Stimulated activated naive CD8-positive, alpha-beta T cell treated with anti-CD3 and anti-CD28 coated beads, Interleukin-15, amount 100 ng/mL, for 72 hours (primary cell): ENCODE measurements at regions not wholly inside any gene's neighbourhood (a gene's known extent, or its start where the extent isn't known, plus 50 kb on each side); places are given as distances from the start of the nearest gene placed in this dataset.
"Not testable (repeated sequence)": the region's sequence is repeated elsewhere in the genome, so short reads cannot be mapped to it uniquely, and the experiment has no call there.

Experiments
- ATAC-seq: fragments of 150-1000 bp; cut with Tn5 transposase; 2 replicates; pipeline ENCODE4 v1.10.0; 2021; ENCODE audit warnings: mild to moderate bottlenecking, moderate library complexity
- DNase-seq, 2 donors: peaks; one replicate each; pipeline ENCODE4 v3.0.0; 2021 to 2022
- H3K27ac Mint-ChIP-seq, 2 donors: one replicate each; pipeline ENCODE4 v1.8.0; 2022; ENCODE audit warnings: mild to moderate bottlenecking in 2 of 2, mixed read lengths in 2 of 2, moderate library complexity in 2 of 2
- H3K27me3 Mint-ChIP-seq: one replicate; pipeline ENCODE4 v1.8.0; 2022; ENCODE audit warnings: mixed read lengths
- H3K4me1 Mint-ChIP-seq: one replicate; pipeline ENCODE4 v1.8.0; 2022; ENCODE audit warnings: mild to moderate bottlenecking, mixed read lengths
- H3K4me3 Mint-ChIP-seq, 2 donors: one replicate each; pipeline ENCODE4 v1.8.0; 2022; ENCODE audit warnings: mild to moderate bottlenecking in 2 of 2, mixed read lengths in 2 of 2, moderate library complexity in 1 of 2
- H3K9me3 Mint-ChIP-seq, 2 donors: one replicate each; pipeline ENCODE4 v1.8.0; 2022; ENCODE audit warnings: mixed read lengths in 2 of 2

GRCh38 chr7:136303162-136303561 lies 326.0 kb upstream of the MTPN start:
- H3K4me1 Mint-ChIP-seq, result no peaks in the 10 kb centered on the region
- DNase-seq (no peak), ATAC-seq (no peak)
- H3K27ac Mint-ChIP-seq, result no peak overlapping the region
- no peaks in the 10 kb centered on the region for H3K27me3 Mint-ChIP-seq
- H3K9me3 Mint-ChIP-seq, result peaks cover 0 to 8% of the 10 kb centered on the region in 2 donors
- H3K4me3 Mint-ChIP-seq, result no peak overlapping the region

GRCh38 chr7:136302049-136302448 lies 324.9 kb upstream of the MTPN start:
- ATAC-seq (no peak), DNase-seq (no peak)
- no peaks in the 10 kb centered on the region for H3K27me3 Mint-ChIP-seq
- no peaks in the 10 kb centered on the region for H3K4me1 Mint-ChIP-seq
- no peak overlapping the region for H3K27ac Mint-ChIP-seq
- H3K4me3 Mint-ChIP-seq, result no peak overlapping the region
- H3K9me3 Mint-ChIP-seq, result peaks cover 0 to 8% of the 10 kb centered on the region in 2 donors

- ATAC-seq, result no peak
- Mint-ChIP-seq H3K27me3 (no peaks in the 10 kb centered on the region), H3K4me1 (no peaks in the 10 kb centered on the region), H3K27ac (no peak overlapping the region), H3K4me3 (no peak overlapping the region), H3K9me3 (peaks cover 0 to 11% of the 10 kb centered on the region in 2 donors)
- no peak for DNase-seq
Observed at GRCh38 chr7:136294977-136295376, 317.8 kb upstream of the MTPN start.

GRCh38 chr7:136293841-136294391 lies 316.8 kb upstream of the MTPN start:
- Mint-ChIP-seq H3K27me3 (no peaks in the 10 kb centered on the region), H3K4me3 (no peak overlapping the region), H3K4me1 (no peaks in the 10 kb centered on the region), H3K27ac (no peak overlapping the region), H3K9me3 (peaks cover 0 to 11% of the 10 kb centered on the region in 2 donors)
- ATAC-seq, result no peak
- no peak for DNase-seq

- H3K4me1 Mint-ChIP-seq, result no peaks in the 10 kb centered on the region
- peaks cover 0 to 11% of the 10 kb centered on the region in 2 donors for H3K9me3 Mint-ChIP-seq
- no peak overlapping the region for H3K27ac Mint-ChIP-seq
- no peak overlapping the region for H3K4me3 Mint-ChIP-seq
- DNase-seq, result no peak
- no peak for ATAC-seq
- no peaks in the 10 kb centered on the region for H3K27me3 Mint-ChIP-seq
Observed at GRCh38 chr7:136293272-136293671, 316.1 kb upstream of the MTPN start.

- peaks cover 5 to 11% of the 10 kb centered on the region in 2 donors for H3K9me3 Mint-ChIP-seq
Observed at GRCh38 chr7:136292365-136292764, 315.2 kb upstream of the MTPN start.

GRCh38 chr7:136290351-136290750 lies 313.2 kb upstream of the MTPN start:
- H3K4me3 Mint-ChIP-seq, result no peak overlapping the region
- H3K27ac Mint-ChIP-seq, result no peak overlapping the region
- no peaks in the 10 kb centered on the region for H3K4me1 Mint-ChIP-seq
- ATAC-seq (no peak), DNase-seq (no peak)
- H3K9me3 Mint-ChIP-seq, result peaks cover 7 to 11% of the 10 kb centered on the region in 2 donors
- H3K27me3 Mint-ChIP-seq, result no peaks in the 10 kb centered on the region

More at GRCh38 chr7:136292365-136292764, 315.2 kb upstream of the MTPN start:
- no peaks in the 10 kb centered on the region for H3K27me3 Mint-ChIP-seq
- no peak for ATAC-seq
- no peaks in the 10 kb centered on the region for H3K4me1 Mint-ChIP-seq
- H3K4me3 Mint-ChIP-seq, result no peak overlapping the region
- no peak overlapping the region for H3K27ac Mint-ChIP-seq
- DNase-seq, result no peak

- H3K27me3 Mint-ChIP-seq, result peaks cover 7% of the 10 kb centered on the region
- DNase-seq (no peak), ATAC-seq (no peak)
- no peaks in the 10 kb centered on the region for H3K4me1 Mint-ChIP-seq
- H3K4me3 Mint-ChIP-seq, result no peak overlapping the region
- peaks cover 5 to 6% of the 10 kb centered on the region in 2 donors for H3K9me3 Mint-ChIP-seq
- no peak overlapping the region for H3K27ac Mint-ChIP-seq
Observed at GRCh38 chr7:136278057-136278456, 300.9 kb upstream of the MTPN start.

GRCh38 chr7:136275794-136276193 lies 298.6 kb upstream of the MTPN start:
- H3K27me3 Mint-ChIP-seq, result peaks cover 7% of the 10 kb centered on the region
- H3K9me3 Mint-ChIP-seq, result peaks cover 4 to 5% of the 10 kb centered on the region in 2 donors
- H3K4me1 Mint-ChIP-seq, result no peaks in the 10 kb centered on the region
- ATAC-seq (no peak), DNase-seq (no peak)
- no peak overlapping the region for H3K27ac Mint-ChIP-seq
- H3K4me3 Mint-ChIP-seq, result no peak overlapping the region

- peaks cover 0 to 5% of the 10 kb centered on the region in 2 donors for H3K9me3 Mint-ChIP-seq
- H3K4me1 Mint-ChIP-seq, result no peaks in the 10 kb centered on the region
- no peak overlapping the region for H3K27ac Mint-ChIP-seq
Observed at GRCh38 chr7:136274636-136275345, 297.6 kb upstream of the MTPN start.

GRCh38 chr7:136272934-136273333 lies 295.8 kb upstream of the MTPN start:
- DNase-seq (no peak), ATAC-seq (no peak)
- H3K9me3 Mint-ChIP-seq, result peaks cover 9 to 12% of the 10 kb centered on the region in 2 donors
- no peaks in the 10 kb centered on the region for H3K4me1 Mint-ChIP-seq
- no peak overlapping the region for H3K4me3 Mint-ChIP-seq
- H3K27me3 Mint-ChIP-seq, result no peaks in the 10 kb centered on the region
- no peak overlapping the region for H3K27ac Mint-ChIP-seq

More at GRCh38 chr7:136274636-136275345, 297.6 kb upstream of the MTPN start:
- DNase-seq, result no peak
- no peak for ATAC-seq
- H3K27me3 Mint-ChIP-seq, result no peaks in the 10 kb centered on the region
- no peak overlapping the region for H3K4me3 Mint-ChIP-seq

GRCh38 chr7:136267822-136268221 lies 290.7 kb upstream of the MTPN start:
- DNase-seq (no peak), ATAC-seq (no peak)
- H3K27ac Mint-ChIP-seq, result no peak overlapping the region
- H3K27me3 Mint-ChIP-seq, result no peaks in the 10 kb centered on the region
- H3K4me3 Mint-ChIP-seq, result no peak overlapping the region
- no peaks in the 10 kb centered on the region for H3K4me1 Mint-ChIP-seq
- H3K9me3 Mint-ChIP-seq, result peaks cover 15 to 42% of the 10 kb centered on the region in 2 donors

GRCh38 chr7:136266457-136266856 lies 289.3 kb upstream of the MTPN start:
- H3K27me3 Mint-ChIP-seq, result no peaks in the 10 kb centered on the region
- H3K27ac Mint-ChIP-seq, result no peak overlapping the region
- no peaks in the 10 kb centered on the region for H3K4me1 Mint-ChIP-seq
- H3K9me3 Mint-ChIP-seq, result peaks cover 28 to 55% of the 10 kb centered on the region in 2 donors
- DNase-seq (no peak), ATAC-seq (no peak)
- no peak overlapping the region for H3K4me3 Mint-ChIP-seq

- not testable (repeated sequence) for H3K27ac Mint-ChIP-seq, ATAC-seq, DNase-seq, H3K4me1 Mint-ChIP-seq, H3K4me3 Mint-ChIP-seq, H3K27me3 Mint-ChIP-seq
- peaks cover 39 to 72% of the 10 kb centered on the region in 2 donors for H3K9me3 Mint-ChIP-seq
Observed at GRCh38 chr7:136264304-136264703, 287.1 kb upstream of the MTPN start.

- H3K4me1 Mint-ChIP-seq, DNase-seq, ATAC-seq, H3K4me3 Mint-ChIP-seq, H3K27me3 Mint-ChIP-seq: not testable (repeated sequence)
- Mint-ChIP-seq H3K27ac (peak overlapping the region in 1 of 2 donors; percentile 55), H3K9me3 (peaks cover 38 to 63% of the 10 kb centered on the region in 2 donors)
Observed at GRCh38 chr7:136263112-136263860, 286.1 kb upstream of the MTPN start.

GRCh38 chr7:136260591-136260990 lies 283.4 kb upstream of the MTPN start:
- peaks cover 29 to 45% of the 10 kb centered on the region in 2 donors for H3K9me3 Mint-ChIP-seq
- not testable (repeated sequence) for DNase-seq, H3K4me3 Mint-ChIP-seq, ATAC-seq, H3K4me1 Mint-ChIP-seq, H3K27me3 Mint-ChIP-seq, H3K27ac Mint-ChIP-seq
